Peyer's patch (tissue), 4 donors: ENCODE measurements at regions not wholly inside any gene's neighbourhood (a gene's known extent, or its start where the extent isn't known, plus 50 kb on each side); places are given as distances from the start of the nearest gene placed in this dataset.

Experiments used
- DNase-seq, 3 donors: peaks; one replicate each; pipeline ENCODE4 v3.0.0-alpha.2; 2017 to 2019
- H3K27ac ChIP-seq, 4 donors: fragments of 200-600 bp; sonication (generic); one replicate each; pipeline ENCODE4 v1.5.1; 2016 to 2019
- H3K27me3 ChIP-seq, 2 donors: fragments of 200-600 bp; sonication (generic); one replicate each; pipeline ENCODE4 v1.5.1; 2019
- H3K36me3 ChIP-seq, 3 donors: fragments of 200-600 bp; sonication (generic); one replicate each; pipeline ENCODE4 v1.5.1; 2016 to 2019
- H3K4me1 ChIP-seq, 4 donors: fragments of 200-600 bp; sonication (generic); one replicate each; pipeline ENCODE4 v1.5.1; 2016 to 2019
- H3K4me3 ChIP-seq, 4 donors: fragments of 200-600 bp; sonication (generic); 1 replicate in 3 of 4; 2 replicates in 1 of 4; pipeline ENCODE4 v1.5.1; 2016 to 2019; ENCODE audit warnings: mild to moderate bottlenecking in 1 of 4
- H3K9me3 ChIP-seq, 4 donors: fragments of 200-600 bp; sonication (generic); one replicate each; pipeline ENCODE4 v1.5.1; 2016 to 2019; ENCODE audit warnings: mild to moderate bottlenecking in 1 of 4
- POLR2A ChIP-seq, 2 donors: fragments of 450-650 bp; IDR thresholded peaks; one replicate each; pipeline ENCODE4 v1.5.1; 2017; ENCODE audit warnings: antibody characterized with exemption in 2 of 2, mild to moderate bottlenecking in 2 of 2, moderate library complexity in 2 of 2
- TF ChIP-seq, protein P1 (sequence below), 6 experiments: fragments of 450-650 bp in 4 of 6; fragments of 200-600 bp in 2 of 6; sonication (generic) in 1 of 6; IDR thresholded peaks; one replicate each; pipeline ENCODE4 v1.5.1; 2017 to 2019; ENCODE audit warnings: antibody characterized with exemption in 6 of 6, mild to moderate bottlenecking in 3 of 6, moderate library complexity in 1 of 6

DNA sequence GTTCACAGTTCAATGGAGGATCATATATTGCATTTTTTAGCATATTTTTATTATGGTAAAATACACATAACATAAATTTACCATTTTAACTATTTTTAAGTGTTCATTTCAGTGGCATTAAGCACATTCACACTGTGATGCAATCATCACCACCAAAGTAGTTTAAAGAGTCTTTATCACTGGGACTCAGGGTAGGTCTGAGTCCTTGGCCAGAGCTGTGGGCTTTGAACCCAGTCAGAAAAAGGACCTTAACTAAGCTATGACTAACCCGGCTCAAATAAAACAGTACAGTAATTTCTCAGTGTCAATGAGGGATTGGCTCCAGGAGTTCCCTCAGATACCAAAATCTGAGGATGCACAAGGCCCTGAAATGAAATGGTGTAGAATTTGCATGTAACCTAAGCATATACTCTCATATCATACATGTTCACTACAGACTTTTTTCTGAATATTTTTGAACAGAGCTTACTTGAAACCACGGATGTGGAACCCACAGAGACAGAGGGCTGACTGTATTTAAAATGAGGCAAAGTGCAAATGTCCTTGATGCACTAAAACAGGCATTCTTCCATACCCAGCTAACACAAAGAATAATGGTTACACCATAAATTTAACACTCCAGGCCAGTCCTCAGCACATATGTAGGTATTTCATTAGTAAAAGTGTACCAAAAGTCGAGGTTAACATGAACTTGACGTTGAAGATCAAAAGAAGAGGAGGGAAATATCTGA is 246.2 kb downstream of the LNPK start:
- no peak for TF ChIP-seq POLR2A (IDR thresholded peaks at IDR 0.05)
- TF ChIP-seq, protein P1, sequence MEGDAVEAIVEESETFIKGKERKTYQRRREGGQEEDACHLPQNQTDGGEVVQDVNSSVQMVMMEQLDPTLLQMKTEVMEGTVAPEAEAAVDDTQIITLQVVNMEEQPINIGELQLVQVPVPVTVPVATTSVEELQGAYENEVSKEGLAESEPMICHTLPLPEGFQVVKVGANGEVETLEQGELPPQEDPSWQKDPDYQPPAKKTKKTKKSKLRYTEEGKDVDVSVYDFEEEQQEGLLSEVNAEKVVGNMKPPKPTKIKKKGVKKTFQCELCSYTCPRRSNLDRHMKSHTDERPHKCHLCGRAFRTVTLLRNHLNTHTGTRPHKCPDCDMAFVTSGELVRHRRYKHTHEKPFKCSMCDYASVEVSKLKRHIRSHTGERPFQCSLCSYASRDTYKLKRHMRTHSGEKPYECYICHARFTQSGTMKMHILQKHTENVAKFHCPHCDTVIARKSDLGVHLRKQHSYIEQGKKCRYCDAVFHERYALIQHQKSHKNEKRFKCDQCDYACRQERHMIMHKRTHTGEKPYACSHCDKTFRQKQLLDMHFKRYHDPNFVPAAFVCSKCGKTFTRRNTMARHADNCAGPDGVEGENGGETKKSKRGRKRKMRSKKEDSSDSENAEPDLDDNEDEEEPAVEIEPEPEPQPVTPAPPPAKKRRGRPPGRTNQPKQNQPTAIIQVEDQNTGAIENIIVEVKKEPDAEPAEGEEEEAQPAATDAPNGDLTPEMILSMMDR (IDR thresholded peaks at IDR 0.05) = no peak
- Histone ChIP-seq H3K36me3 (no peaks in the 10 kb centered on the region), H3K27me3 (no peaks in the 10 kb centered on the region), H3K4me1 (no peaks in the 10 kb centered on the region), H3K4me3 (no peak overlapping the region), H3K9me3 (no peaks in the 10 kb centered on the region), H3K27ac (no peak overlapping the region)
- no peak for DNase-seq

DNA sequence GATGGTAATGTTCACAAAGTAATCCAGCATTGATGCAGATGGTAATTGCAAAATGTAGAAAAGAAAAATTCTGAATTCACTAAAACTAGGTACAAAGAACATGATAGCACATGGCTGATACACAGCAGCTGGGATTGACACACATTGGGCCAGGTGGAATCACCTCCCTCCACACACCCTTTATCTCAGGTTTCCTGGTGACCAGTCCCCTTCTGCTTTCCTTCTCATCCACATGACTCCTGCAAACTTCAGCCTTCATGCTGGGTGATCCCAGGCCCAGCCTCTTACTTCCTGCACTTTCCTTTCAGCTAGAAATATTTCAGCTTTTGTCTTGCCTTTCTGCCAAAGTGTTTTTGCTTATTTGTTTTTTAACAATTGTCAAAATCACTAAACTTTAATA is 246.9 kb downstream of the LNPK start:
- Histone ChIP-seq H3K36me3 (no peaks in the 10 kb centered on the region), H3K27me3 (no peaks in the 10 kb centered on the region), H3K27ac (no peak overlapping the region), H3K4me1 (no peaks in the 10 kb centered on the region), H3K4me3 (no peak overlapping the region), H3K9me3 (no peaks in the 10 kb centered on the region)
- TF ChIP-seq POLR2A (IDR thresholded peaks at IDR 0.05) = no peak
- TF ChIP-seq, protein P1 (IDR thresholded peaks at IDR 0.05) = no peak
- DNase-seq = no peak

- no peak for DNase-seq
- Histone ChIP-seq H3K4me1 (no peaks in the 10 kb centered on the region), H3K9me3 (no peaks in the 10 kb centered on the region), H3K27ac (no peak overlapping the region), H3K27me3 (no peaks in the 10 kb centered on the region), H3K36me3 (no peaks in the 10 kb centered on the region), H3K4me3 (no peak overlapping the region)
- TF ChIP-seq, protein P1 (IDR thresholded peaks at IDR 0.05) = no peak
- TF ChIP-seq POLR2A (IDR thresholded peaks at IDR 0.05) = no peak
Measured at GRCh38 chr2:175750195-175750594, 251.9 kb downstream of the LNPK start.

DNA sequence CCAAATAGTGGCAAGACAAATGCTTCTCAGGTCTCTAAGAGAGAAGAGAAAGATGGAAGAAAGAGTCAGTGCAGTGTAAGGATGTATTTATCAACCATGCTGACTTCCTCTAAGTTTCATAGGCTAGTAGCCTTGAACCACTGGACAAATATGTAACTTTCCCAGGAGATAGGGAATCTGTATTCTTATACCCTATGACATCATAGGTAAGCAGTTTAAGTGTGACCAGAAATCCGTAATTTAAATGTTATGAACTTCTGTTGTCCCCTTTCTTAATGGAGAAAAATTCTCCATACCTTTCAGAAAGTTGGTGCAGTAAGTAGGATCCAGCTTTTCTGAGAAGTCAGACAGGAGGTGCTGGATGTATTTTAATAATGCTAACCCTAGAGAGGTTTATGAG is 256.2 kb downstream of the LNPK start:
- no peak for TF ChIP-seq POLR2A (IDR thresholded peaks at IDR 0.05)
- TF ChIP-seq, protein P1 (IDR thresholded peaks at IDR 0.05) = no peak
- no peaks in the 10 kb centered on the region for H3K36me3 ChIP-seq
- no peaks in the 10 kb centered on the region for H3K4me1 ChIP-seq
- DNase-seq = no peak
- H3K27me3 ChIP-seq = no peaks in the 10 kb centered on the region
- no peak overlapping the region for H3K27ac ChIP-seq
- no peak overlapping the region for H3K4me3 ChIP-seq
- H3K9me3 ChIP-seq = no peaks in the 10 kb centered on the region

DNA sequence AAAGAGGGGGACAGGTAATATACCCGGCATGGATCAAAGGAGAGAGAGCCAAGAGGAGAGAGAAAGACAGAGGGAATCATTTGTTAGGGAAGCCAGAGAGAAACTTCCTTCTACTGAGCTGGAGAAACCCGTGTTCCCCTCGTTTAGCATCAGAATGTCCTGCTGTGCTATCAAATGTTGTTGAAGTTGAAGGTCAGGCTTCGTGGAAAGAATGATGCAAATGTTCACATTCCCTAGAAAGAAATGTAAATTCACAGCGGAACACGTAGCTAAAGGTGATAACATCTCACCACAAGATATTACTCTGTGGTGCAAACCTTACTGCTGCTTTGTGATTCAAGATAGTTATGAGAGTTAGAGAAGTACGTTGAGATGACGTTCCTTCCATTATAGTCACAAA is 258.1 kb downstream of the LNPK start:
- TF ChIP-seq, protein P1 (IDR thresholded peaks at IDR 0.05) = no peak
- TF ChIP-seq POLR2A (IDR thresholded peaks at IDR 0.05) = no peak
- Histone ChIP-seq H3K36me3 (no peaks in the 10 kb centered on the region), H3K9me3 (no peaks in the 10 kb centered on the region), H3K4me3 (no peak overlapping the region), H3K27me3 (no peaks in the 10 kb centered on the region), H3K4me1 (no peaks in the 10 kb centered on the region), H3K27ac (no peak overlapping the region)
- DNase-seq = no peak

DNA sequence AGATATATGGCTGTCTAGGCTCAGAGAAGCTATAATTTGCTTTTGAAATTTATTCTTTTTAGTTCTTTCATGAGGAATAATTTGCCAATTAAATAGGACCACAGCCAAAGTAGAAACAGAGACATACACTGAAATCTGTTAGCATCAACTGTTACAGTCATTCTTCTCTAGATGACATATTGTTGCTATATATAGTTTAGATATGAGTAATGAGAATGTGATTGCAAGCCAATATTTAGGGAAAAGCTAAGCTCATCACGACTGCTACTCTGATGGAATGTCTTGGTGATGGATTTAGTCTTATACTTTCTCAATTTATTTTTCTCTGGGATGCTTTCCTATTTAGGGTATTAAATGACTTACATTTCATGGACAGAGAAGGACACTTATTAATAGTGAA is 259.1 kb downstream of the LNPK start:
- H3K9me3 ChIP-seq = no peaks in the 10 kb centered on the region
- H3K4me3 ChIP-seq = no peak overlapping the region
- no peaks in the 10 kb centered on the region for H3K27me3 ChIP-seq
- TF ChIP-seq, protein P1 (IDR thresholded peaks at IDR 0.05) = no peak
- no peak for TF ChIP-seq POLR2A (IDR thresholded peaks at IDR 0.05)
- H3K4me1 ChIP-seq = no peaks in the 10 kb centered on the region
- no peaks in the 10 kb centered on the region for H3K36me3 ChIP-seq
- no peak for DNase-seq
- H3K27ac ChIP-seq = no peak overlapping the region
